Transverse colon (tissue), 3 donors: ENCODE measurements at regions not wholly inside any gene's neighbourhood (a gene's known extent, or its start where the extent isn't known, plus 50 kb on each side); places are given as distances from the start of the nearest gene placed in this dataset.

ENCODE experiments used
- CTCF ChIP-seq, 5 experiments: fragments of 200-600 bp in 3 of 5; fragments of 450-650 bp in 2 of 5; sonication (generic) in 3 of 5; IDR thresholded peaks; 1 replicate in 2 of 5; 2 replicates in 3 of 5; pipeline ENCODE4 v1.5.1; 2016 to 2017; ENCODE audit warnings: antibody characterized with exemption in 5 of 5, inconsistent platforms in 3 of 5, mild to moderate bottlenecking in 2 of 5, moderate library complexity in 1 of 5
- EP300 ChIP-seq: sonication (generic); formaldehyde crosslinking; IDR thresholded peaks from one replicate; pipeline ENCODE4 v1.6.1; 2017; ENCODE audit warnings: antibody characterized with exemption, low read depth

GRCh38 chr12:126819554-126819953 is 1447.4 kb upstream of the TMEM132C start:
- TF ChIP-seq EP300 (no peak), CTCF (IDR thresholded peaks at IDR 0.05) (no peak)
